ENCODE measurements at regions not wholly inside any gene's neighbourhood (a gene's known extent, or its start where the extent isn't known, plus 50 kb on each side); places are given as distances from the start of the nearest gene placed in this dataset.
"Not testable (repeated sequence)": the region's sequence is repeated elsewhere in the genome, so short reads cannot be mapped to it uniquely, and the experiment has no call there.

- Histone ChIP-seq H3K9ac (ENCODE audit: insufficient read depth in 1 of 2, low read length in 2 of 2) (no peak overlapping the region), H3K4me3 (no peak overlapping the region), H3K4me1 (ENCODE audit: control insufficient read depth in 5 of 5, insufficient read depth in 5 of 5, low read length in 5 of 5) (peaks cover 0 to 25% (median 9%) of the 10 kb centered on the region in 5 donors), H3K27me3 (ENCODE audit: control insufficient read depth in 3 of 3, insufficient read depth in 3 of 3, low read length in 2 of 3) (no peaks in the 10 kb centered on the region), H3K9me3 (ENCODE audit: control insufficient read depth in 4 of 4, insufficient read depth in 3 of 4, low read length in 3 of 4) (no peaks in the 10 kb centered on the region), H3K27ac (ENCODE audit: low read depth in 1 of 2, low read length in 1 of 2) (no peak overlapping the region), H3K36me3 (ENCODE audit: control insufficient read depth in 4 of 4, insufficient read depth in 4 of 4, low read length in 4 of 4) (no peaks in the 10 kb centered on the region)
- no peak for TF ChIP-seq CTCF (IDR thresholded peaks at IDR 0.05; ENCODE audit: control extremely low read depth, extremely low read depth)
- DNase-seq (peak; percentile 82 to 91 (median 86)), ATAC-seq (ENCODE audit: insufficient read depth, low FRiP score) (no peak)
- WGBS, 2 donors, result 73 to 74% methylated on average over 4 of the region's 4 CpGs
Measured at GRCh38 chr4:77450006-77450405, 155.6 kb upstream of the CXCL13 start.

- no peak for TF ChIP-seq CTCF (IDR thresholded peaks at IDR 0.05; ENCODE audit: control extremely low read depth, extremely low read depth)
- no peak overlapping the region for H3K9ac ChIP-seq (ENCODE audit: insufficient read depth in 1 of 2, low read length in 2 of 2)
- ATAC-seq (ENCODE audit: insufficient read depth, low FRiP score), result no peak
- peaks cover 0 to 25% (median 9%) of the 10 kb centered on the region in 5 donors for H3K4me1 ChIP-seq (ENCODE audit: control insufficient read depth in 5 of 5, insufficient read depth in 5 of 5, low read length in 5 of 5)
- no peak overlapping the region for H3K4me3 ChIP-seq
- H3K27ac ChIP-seq (ENCODE audit: low read depth in 1 of 2, low read length in 1 of 2), result no peak overlapping the region
- H3K27me3 ChIP-seq (ENCODE audit: control insufficient read depth in 3 of 3, insufficient read depth in 3 of 3, low read length in 2 of 3), result no peaks in the 10 kb centered on the region
- no peaks in the 10 kb centered on the region for H3K9me3 ChIP-seq (ENCODE audit: control insufficient read depth in 4 of 4, insufficient read depth in 3 of 4, low read length in 3 of 4)
- DNase-seq, result no peak
- no peaks in the 10 kb centered on the region for H3K36me3 ChIP-seq (ENCODE audit: control insufficient read depth in 4 of 4, insufficient read depth in 4 of 4, low read length in 4 of 4)
- WGBS, 2 donors, result 0 to 65% methylated on average over 1 of the region's 1 CpG
Measured at GRCh38 chr4:77451530-77451929, 154.1 kb upstream of the CXCL13 start.

GRCh38 chr4:77452117-77452516, 153.5 kb upstream of the CXCL13 start:
- 69 to 91% methylated on average over 4 to 5 of the region's 5 CpGs for WGBS, 2 donors

GRCh38 chr4:77453911-77454310, 151.7 kb upstream of the CXCL13 start:
- Histone ChIP-seq H3K9ac (ENCODE audit: insufficient read depth in 1 of 2, low read length in 2 of 2) (no peak overlapping the region), H3K36me3 (ENCODE audit: control insufficient read depth in 4 of 4, insufficient read depth in 4 of 4, low read length in 4 of 4) (no peaks in the 10 kb centered on the region), H3K27me3 (ENCODE audit: control insufficient read depth in 3 of 3, insufficient read depth in 3 of 3, low read length in 2 of 3) (no peaks in the 10 kb centered on the region), H3K4me3 (no peak overlapping the region), H3K9me3 (ENCODE audit: control insufficient read depth in 4 of 4, insufficient read depth in 3 of 4, low read length in 3 of 4) (no peaks in the 10 kb centered on the region), H3K27ac (ENCODE audit: low read depth in 1 of 2, low read length in 1 of 2) (no peak overlapping the region), H3K4me1 (ENCODE audit: control insufficient read depth in 5 of 5, insufficient read depth in 5 of 5, low read length in 5 of 5) (peaks cover 0 to 20% (median 5%) of the 10 kb centered on the region in 5 donors)
- WGBS, 2 donors, result 82 to 88% methylated on average over 1 of the region's 1 CpG
- TF ChIP-seq CTCF (IDR thresholded peaks at IDR 0.05; ENCODE audit: control extremely low read depth, extremely low read depth), result no peak
- DNase-seq (no peak), ATAC-seq (ENCODE audit: insufficient read depth, low FRiP score) (no peak)

More at GRCh38 chr4:77452117-77452516, 153.5 kb upstream of the CXCL13 start:
- peaks cover 0 to 25% (median 5%) of the 10 kb centered on the region in 5 donors for H3K4me1 ChIP-seq (ENCODE audit: control insufficient read depth in 5 of 5, insufficient read depth in 5 of 5, low read length in 5 of 5)
- H3K9ac ChIP-seq (ENCODE audit: insufficient read depth in 1 of 2, low read length in 2 of 2); H3K9me3 ChIP-seq (ENCODE audit: control insufficient read depth in 4 of 4, insufficient read depth in 3 of 4, low read length in 3 of 4); H3K36me3 ChIP-seq (ENCODE audit: control insufficient read depth in 4 of 4, insufficient read depth in 4 of 4, low read length in 4 of 4); DNase-seq; H3K27ac ChIP-seq (ENCODE audit: low read depth in 1 of 2, low read length in 1 of 2); ATAC-seq (ENCODE audit: insufficient read depth, low FRiP score); H3K27me3 ChIP-seq (ENCODE audit: control insufficient read depth in 3 of 3, insufficient read depth in 3 of 3, low read length in 2 of 3); H3K4me3 ChIP-seq: not testable (repeated sequence)
